HG03097 (cell line): ENCODE measurements at regions not wholly inside any gene's neighbourhood (a gene's known extent, or its start where the extent isn't known, plus 50 kb on each side); places are given as distances from the start of the nearest gene placed in this dataset.
"Not testable (repeated sequence)": the region's sequence is repeated elsewhere in the genome, so short reads cannot be mapped to it uniquely, and the experiment has no call there.

Source experiments
- ATAC-seq: cut with Tn5 transposase; IDR thresholded peaks from one replicate; pipeline ENCODE4 v1.9.1; 2021; ENCODE audit not compliant: unreplicated experiment, low FRiP score

DNA sequence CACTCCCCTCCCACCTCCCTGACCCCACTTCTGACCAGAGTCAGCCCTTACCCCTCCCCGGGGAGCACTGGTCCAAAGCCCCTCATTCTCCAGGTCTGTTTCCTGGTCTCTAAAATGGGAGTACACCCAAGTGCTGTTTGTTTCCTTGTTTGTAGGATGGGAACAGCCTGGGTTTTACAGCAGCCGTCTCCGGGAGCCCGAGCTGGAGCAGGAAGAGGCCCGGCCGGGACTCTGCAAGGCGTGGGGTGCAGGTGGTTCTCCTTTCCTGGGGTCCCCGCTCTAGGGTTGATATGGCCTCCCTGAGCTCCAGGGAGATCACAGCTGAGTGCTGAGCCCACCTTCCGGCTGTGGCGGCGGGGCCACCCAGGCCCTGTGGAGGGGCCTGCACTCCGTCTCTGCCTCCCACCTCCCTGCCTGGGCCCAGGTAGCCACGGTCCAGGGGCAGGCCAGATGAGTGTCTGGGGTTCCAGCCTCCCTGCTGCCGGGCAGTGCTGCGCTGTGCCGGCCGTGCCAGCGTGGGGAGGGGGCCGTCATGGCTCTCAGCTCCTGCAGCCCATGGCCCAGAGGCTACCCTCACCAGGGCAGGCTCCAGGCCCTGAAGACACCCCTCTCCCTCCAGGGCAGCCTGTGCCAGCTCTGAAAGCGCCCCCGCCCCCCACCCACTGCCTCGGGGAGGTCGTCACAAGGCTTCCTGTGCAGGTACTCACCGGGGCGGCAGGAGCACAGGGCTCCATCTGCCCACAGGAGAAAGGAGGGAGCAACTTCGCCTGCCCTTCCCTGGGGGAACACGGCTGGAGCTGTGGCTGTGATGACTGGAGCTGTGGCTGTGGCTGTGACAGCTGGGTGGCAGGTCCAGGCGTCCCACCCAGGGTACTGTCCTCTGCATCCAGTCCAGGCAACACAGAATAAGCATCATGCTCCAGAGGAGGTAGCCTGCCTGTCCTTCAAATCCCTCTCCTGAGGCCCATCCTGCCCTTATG, 98.8 kb downstream of the ADRA2C start:
- no peak for ATAC-seq

DNA sequence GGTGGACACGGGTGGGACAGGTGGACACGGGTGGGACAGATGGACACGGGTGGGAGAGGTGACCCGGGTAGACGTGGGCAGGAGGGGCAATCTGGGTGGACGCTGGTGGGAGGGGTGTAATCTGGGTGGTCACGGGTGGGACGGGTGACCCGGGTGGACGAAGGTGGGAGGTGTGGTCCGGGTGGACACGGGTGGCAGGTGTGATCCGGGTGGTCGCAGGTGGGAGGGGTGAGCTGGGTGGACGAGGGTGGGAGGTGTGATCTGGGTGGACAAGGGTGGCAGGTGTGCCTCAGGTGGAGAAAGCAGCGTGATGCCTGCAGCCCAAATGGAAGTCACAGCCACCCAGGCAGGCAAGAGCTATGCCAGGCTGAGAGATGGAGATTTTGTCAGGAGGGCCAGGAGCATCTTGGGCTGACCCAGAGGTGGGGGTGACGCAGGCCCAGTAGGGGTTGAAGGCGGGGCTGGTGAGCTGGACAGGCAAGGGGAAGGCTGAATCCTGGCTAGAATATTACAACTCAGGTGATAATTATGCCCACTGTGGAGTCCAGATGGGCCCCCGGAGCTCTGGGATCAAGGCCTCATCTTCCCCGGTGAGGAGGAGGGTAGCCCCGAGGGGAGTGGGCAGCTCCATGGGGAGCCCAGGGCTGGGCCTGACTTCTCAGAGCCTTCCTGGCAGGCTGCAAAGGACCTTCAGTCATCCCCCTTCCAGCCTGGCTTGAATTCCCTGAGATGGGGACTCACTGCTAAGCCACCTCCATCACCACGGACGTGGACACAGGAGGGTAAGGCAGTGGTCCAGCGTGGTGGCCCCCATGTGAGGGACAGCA, 100.0 kb downstream of the ADRA2C start:
- ATAC-seq = no peak

DNA sequence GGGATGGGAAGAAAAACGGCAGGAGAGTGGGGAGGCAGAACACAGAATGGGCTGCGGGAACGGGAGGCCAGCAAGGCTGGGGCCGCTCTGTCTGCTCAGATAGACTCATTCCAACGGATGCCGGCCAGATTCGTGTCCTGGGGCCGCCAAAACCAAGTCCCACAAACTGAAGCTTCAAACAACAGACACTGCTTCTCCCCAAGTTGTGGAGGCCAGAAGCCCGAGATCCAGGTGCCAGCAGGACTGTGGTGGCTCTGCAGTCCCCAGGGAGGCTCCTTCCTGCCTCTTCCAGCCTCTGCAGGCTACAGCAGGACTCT, 100.6 kb downstream of the ADRA2C start:
- no peak for ATAC-seq

DNA sequence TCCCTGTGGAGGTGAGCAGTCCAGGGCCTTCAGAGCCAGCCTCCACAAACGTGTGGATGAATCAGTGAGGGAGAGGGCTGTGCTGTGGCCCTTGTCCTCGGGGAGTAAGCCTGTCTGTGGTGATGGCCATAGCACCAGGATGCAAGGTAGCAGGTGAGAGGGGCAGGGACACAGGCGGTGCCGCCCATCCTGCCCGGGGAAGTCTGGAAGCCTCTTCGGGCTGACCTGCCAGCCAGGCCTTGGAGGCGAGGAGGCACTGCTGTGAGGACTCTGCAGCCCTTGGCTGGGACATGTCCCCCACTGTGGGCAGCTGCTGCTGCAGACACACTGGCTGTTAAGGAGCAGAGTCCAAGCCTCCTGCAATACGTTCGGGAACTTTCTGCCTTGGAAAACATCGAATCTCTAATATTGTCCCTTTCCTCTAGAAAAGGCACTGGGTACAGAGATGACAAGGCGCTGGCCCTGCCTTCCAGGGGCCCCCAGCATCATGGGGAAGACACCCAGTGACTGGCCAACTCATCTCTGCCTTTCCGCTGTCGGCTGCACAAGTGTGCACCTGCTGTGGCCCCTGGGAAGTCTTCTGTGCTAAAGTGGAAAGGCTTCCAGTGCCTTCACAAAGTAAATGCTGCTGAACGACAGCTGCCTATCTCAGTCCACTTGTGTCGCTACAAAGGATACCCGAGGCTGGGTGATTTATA, 101.4 kb downstream of the ADRA2C start:
- no peak for ATAC-seq

DNA sequence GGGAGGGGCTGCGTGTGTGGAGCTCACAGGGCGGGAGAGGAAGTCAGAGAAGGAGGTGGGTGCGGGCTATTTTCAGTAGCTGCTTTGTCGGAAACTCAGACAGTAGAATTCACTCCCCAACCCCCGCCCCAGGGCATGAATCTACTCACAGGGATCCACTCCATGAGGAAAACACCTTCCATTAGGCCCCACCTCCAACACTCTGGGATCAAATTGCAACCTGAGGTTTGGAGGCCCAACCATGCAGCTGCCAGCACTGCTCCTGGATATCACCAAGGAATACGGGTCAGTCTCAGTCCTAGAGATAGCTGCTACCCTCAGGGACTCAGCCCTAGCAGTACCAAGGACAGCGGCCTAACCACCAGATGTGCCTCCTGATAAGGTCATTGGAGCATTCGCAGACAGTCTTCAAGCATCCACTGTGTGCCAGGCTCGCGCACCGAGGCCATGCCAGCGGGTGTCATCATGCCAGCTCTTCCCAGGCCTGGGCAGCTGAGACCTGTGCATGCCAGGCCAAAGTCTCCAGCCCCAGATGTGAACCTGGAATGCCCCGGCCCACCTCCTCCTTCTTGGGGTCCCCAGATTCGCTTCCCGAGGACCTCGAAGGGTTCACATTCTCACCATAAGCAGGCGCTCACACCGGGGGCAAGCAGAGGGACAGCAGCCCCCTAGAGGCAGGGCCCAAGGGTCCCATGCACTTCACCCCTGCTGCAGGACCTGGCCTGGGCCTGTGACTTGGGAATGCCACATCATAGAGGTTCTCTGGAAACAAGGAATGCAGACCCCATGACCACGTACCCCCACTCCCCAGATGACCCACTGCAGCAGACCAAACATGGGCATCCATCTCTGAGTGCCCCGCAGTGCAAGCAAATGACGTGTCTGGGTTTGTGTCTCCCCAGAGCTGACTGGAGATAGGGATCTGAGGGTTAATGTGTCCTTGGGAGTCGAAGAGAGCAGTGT, 102.3 kb downstream of the ADRA2C start:
- ATAC-seq = no peak

DNA sequence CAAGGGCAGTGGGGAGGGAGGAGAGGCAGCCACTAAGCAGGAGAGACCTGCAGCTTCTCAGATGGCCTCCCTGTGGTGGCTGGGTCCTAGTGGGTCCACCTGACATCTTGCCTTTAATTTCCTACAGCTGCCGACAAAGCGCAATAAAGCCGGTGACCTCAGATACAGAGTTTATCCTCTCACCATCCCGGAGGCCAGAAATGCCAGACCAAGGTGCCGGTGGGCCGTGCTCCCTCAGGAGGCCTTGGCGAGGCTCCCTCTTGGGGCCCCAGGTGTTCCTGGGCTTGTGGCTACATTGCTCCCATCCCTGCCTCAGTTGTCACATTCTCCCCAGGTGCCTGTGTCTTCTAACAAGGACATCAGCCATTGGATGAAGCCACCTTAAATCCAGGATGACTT, 103.0 kb downstream of the ADRA2C start:
- no peak for ATAC-seq

DNA sequence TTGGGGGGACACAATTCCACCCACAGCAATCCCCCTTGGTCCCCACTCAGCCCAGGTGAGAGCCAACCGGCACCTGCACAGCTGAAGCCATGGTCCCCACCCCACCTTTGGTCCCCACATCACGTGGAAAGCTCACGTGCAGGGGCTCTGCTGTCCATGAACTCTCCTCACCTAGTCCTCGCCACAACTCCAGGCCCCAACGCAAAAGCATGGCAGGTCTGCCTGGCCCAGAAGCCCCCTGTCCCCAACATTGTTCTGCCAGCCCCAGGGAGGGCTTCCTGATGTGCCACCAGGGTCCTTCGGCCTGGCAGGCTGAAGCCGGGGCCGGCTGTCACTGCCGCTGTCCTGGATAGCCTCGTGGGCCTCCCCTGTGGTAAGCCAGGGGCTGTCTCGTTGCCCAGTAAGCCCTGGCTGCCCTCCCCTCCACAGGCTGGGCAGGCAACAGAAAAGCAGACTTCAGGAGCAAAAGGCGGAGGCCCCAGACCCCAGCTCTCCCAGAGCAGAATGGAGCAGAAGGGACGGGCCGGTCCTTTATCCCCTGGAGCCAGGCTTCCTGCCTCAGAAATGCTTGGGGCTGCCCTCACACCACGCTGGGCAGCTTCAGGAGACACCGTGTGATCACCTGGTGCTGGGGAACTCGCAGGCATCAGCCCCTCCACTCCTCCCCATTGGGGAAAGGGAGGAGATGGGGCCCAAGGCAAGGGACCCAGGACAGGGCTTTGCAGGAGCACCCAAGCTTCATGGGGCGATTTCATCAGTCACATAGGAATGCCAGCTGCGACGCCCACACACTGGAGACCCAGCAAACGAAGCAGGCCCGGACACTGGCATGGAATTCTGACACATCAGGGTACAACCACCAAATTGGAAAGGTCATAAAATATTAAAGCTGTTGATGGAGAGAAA, 103.7 kb downstream of the ADRA2C start:
- ATAC-seq = no peak

DNA sequence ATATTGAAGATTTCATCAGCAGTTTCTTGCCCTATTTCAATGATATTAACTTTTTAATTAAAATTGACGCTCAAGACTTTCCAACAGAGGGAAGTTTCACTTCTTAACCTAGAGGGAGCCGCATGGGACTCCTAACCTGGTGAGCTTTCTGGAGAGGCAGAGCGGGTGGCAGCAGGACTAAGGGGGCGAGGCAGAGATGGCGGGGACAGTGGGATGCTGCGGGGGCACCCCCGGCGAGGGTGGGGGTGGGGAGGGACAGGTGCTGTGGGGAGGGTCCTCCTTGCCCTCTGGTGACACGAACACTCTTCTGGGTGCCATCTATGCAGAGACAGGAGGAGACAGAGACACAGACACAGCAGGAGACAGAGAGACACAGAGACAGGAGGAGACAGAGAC, 104.4 kb downstream of the ADRA2C start:
- no peak for ATAC-seq

DNA sequence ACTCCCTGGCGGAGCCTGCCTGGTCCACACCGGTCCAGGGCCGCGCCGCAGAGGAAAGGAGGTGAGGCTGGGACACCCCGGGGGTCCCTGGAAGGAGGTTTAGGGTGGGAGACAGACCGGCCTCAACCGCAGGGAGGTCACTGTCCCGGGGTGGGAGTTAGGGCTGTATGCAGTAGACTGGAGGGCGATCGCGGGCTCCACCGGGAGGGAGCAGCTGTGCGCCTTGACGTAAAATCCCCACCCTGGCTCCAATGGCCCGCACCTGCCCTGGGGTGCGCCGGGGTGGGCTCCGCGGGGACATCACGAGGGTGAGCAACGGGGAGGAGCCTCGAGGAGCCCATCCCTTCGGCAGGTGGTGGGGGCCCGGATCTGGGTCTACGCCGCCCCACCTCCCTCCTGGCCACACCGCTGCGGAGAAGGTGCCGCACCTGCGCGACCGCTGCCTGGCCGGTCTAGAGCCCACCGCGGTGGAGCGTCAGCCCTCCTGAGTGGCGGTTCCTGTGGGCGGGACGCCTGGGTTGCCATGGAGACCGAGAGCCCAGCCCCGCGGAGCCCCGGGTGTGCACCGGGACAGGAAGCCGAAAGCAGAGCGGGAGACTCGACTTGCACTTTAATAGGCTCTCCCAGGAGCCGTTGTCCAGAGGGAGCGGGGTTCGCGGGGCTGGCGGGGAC, 105.1 kb downstream of the ADRA2C start:
- ATAC-seq = no peak

DNA sequence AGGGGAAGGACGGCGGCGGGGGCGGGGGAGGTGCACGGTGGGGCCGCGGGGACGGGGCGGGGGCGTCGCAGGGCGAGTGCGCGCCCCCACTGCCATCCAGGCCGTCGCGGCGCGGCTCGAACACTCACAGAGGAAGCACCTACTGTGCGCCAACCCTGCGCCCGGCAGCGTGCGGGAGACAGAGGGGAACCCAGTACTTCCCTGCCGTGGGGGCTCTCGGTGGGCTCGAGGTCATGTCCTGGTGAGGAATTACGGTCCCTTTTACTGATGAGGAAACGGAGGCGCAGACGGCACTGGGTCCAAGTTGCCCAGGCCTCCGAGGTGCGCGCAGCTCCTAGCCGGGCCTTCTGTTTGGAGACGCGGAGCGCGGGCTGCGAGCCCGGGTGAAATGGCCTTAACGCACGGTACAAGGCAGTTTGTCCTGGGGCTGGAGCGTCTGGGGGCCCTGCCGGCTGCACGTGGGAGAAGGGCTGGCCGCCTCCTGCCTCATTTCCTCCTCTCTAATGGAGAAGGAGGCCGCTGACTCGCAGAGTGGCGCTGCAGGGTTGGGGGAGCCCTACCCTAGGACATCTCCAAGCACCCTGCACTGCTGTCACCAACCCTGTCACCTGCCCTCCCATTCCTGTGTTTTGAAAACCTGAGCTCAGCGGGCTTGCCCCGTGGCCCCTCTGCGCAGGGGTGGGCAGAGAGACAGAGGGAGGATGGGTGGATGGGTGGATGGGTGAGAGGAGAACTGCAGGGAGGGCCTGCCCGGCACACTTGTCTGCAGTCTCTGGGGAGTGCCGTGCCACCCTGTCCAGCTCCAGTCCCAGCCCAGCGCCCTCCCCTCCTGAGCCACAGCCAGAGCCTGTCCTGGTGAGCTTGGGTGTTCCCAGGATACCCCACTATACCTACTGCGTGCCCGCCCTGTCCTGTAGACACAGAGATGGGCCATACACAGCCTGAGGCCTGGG, 106.0 kb downstream of the ADRA2C start:
- ATAC-seq = no peak

DNA sequence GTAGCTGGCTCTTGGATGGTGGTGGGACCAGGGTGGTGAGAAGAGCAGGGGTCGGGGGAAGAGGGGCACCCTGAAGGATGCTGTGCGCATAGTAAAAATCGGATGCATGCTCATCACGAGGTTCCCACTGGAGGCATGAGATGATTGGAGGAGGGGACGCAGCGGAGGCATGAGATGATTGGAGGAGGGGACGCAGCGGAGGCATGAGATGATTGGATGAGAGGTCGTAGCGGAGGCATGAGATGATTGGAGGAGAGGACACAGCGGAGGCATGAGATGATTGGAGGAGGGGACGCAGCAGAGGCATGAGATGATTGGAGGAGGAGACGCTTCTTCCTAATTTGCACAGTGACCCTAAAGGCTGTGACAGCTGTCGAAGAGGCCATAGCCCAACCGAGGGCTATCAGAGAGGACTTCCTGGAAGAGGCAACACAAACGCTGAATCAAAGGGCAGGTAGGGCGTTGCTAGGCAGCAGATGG, 106.7 kb downstream of the ADRA2C start:
- no peak for ATAC-seq

DNA sequence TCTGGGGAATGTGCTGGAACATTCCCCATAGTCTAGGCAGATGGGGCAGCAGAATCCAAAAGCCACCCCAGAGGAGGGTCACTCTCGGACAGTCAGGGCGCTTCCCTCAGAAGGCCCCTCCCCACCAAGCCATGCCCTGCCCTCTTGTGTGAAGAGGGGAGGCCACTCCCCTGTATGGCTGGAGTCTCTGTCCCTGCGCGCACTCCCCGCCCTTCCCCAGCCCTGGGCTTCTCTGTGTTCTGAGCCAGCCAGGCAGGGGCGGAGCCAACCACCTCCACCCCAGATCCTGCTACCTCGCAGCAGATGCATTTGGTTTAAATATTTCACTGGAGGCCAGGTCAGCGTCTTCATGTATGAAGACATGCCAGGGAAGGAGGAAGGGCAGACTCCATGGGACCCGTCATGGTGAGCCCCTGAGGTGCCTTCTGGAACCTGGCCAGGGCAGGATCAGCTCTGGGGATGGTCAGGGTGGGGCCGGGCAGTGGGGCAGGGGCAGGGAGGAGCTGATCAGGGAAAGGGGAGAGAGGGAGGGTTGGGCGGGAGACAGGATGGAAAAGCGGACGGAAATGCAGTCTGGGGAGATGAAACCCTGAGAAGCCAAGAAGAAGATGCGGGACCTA, 107.3 kb downstream of the ADRA2C start:
- ATAC-seq = no peak

DNA sequence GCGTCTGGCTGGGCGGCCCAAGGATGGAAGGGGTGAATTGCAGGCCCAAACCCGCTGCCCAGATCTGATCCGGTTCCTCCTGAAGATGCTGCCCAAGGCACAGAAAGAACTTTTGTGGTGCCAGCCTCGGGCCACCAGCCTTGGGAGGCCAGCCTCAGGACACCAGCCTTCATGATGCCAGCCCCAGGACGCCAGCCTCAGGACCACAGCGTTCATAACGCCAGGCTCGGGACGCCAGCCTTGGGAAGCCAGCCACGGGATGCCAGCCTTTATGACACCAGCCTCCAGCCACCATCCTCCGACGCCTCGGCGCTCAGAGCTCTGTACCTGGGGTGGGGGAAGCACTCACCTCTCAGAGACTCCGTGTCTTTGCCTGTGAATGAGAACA, 107.8 kb downstream of the ADRA2C start:
- ATAC-seq = no peak

DNA sequence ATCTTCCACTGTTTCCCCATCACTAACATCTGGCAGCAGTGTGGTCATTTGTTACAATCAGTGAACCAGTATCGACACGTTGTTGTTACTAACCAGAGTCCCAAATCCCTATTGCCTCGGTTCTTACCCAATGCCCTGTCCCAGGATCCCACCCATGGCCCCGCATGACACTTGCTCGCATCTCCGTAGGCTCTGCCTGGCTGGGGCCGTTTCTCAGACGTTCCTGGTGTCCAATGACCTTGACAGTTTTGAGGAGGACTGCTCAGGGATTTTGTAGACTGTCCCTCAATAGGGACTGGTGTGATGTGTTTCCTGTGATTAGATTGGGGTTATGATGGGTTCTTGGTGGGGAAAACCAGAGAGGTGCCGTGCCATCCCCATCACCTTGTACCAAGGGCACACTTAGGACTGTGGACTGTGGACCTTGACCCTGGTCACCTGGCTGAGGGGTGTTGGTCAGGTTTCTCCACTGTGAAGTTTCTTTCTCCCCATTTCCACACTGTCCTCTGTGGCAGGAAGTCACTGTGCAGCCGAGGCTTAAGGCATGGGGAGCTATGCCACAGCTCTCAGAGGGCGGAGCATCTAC, 108.4 kb downstream of the ADRA2C start:
- ATAC-seq = no peak

DNA sequence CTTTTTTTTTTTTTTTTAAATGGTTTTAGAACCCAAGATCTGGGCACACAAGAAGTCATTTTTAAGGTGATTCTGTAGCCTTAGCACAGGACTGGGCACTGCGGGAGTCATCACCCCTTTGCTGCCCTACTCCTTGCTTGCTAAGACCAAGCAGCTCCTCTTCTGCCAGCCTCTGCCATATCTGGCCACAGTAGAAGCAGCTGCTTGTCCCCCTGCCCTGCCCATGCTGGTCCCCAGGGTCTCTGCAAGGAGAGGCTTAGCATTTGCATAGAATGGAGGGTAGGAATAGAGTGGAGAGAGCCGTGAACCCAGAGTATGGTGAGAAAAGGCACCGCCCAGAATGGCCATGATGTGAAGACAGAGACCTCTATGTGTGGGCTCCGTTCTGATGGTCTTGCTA, 109.3 kb downstream of the ADRA2C start:
- ATAC-seq = no peak

DNA sequence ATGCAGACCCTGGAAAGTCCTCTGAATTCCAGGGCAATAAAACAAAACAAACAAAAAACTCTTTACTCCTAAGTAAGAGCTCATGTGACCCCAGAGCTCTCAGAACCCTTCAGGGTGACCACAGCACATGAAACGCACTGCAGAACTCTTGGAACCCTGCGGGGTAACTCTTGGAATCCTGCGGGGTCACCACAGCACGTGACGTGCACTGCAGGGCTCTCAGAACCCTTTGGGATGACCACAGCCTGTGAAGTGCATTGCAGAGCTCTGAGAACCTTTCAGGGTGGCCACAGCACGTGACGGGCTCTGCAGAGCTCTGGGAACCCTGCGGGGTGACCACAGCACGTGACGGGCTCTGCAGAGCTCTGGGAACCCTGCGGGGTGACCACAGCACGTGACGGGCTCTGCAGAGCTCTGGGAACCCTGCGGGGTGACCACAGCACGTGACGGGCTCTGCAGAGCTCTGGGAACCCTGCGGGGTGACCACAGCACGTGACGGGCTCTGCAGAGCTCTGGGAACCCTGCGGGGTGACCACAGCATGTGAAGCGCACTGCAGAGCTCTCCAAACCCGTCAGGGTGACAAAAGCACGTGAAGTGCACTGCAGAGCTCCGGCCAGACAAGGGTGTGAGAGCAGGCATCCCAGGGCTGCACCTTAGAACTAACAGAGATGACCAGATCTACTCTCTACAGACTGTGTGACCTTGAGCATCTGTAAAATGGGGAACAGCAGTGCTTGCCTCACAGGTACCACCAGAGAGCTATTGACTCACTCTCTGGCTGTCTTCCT, 110.1 kb downstream of the ADRA2C start:
- not testable (repeated sequence) for ATAC-seq
